Posterior vena cava (tissue), 2 donors: ENCODE measurements at regions not wholly inside any gene's neighbourhood (a gene's known extent, or its start where the extent isn't known, plus 50 kb on each side); places are given as distances from the start of the nearest gene placed in this dataset.

Experiments used
- DNase-seq: peaks from one replicate; pipeline ENCODE4 v3.0.0-alpha.2; 2020; ENCODE audit warnings: low spot score
- intact Hi-C, 2 donors: fragments of 100-400 bp; cut with DNase I; formaldehyde crosslinking; loops; one replicate each; pipeline versions ENCODE4 v1.14.1 to v1.14.2; 2022 to 2023
- donor health status: DM: yes; HTN: yes; CAD: no.
- donor health status: DM: yes; HTN: yes; CAD: no.

DNA sequence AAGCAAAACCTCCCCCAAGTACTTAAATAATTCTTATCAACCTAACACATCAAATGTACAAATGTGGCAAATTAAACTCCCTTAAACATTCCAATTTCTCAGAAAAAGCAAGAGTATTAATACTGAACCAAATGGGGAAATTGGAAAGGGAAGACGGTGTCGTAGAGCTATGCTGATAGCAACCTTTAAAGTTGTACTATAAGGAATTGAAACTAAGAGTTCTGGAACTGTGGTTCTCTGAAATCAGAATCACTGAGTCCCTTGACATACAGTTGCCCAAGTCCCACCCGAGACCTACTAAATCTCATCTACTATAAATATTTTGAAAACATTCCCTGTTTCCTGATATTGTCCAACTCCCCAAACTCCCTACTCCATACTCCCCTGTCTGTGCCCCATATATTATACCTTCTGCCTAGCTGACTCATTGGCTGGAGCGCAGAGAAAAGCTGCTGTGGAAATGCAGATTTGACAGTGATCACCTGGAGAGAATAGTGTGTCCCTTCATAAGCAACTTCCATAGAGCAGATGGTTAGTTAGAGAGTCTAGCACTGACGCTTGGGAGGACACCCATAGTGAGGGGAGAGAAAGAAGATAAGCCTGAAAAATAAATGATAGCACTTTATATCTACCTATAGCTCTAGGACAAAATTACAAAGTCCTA is 51.4 kb upstream of the ITM2B start:
- no peak for DNase-seq
- intact Hi-C loops, result no loop called here

DNA sequence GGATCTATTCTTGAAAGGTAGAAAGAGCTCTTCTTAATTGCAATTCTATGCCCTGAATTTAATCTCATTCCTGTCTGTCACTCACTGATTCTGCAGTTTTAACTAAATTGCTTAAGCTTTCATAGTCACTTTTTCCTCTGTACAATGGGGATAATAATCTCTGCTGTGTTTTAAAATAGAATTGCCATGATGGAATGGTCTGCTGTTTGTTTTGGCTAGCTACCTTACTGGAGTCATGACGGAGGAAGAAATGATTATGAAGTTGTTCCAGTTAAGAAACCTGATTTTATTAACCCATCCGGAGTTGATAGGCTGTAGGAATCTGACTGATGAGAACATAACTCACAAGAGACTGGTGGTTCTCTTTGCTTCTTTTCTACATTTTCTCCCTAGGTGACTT is 54.9 kb upstream of the ITM2B start:
- no peak for DNase-seq
- intact Hi-C loops, result no loop called here

DNA sequence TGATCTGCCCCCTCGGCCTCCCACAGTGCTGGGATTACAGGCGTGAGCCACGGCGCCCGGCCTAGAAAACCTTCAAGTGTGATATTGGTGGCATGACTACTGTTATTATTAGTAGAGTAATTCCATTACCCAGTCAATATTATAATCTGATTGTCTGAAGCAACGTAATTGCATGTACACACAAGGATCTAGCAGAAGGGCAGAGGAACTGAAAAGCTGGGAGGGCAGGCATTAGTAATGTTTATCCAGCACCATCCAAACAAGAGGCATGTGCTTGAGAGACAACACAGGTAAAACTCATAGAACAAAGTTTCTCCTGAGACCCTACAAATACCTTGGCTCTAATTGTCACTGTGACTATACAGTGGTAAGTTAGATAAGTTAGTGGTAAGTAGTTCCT is 56.2 kb upstream of the ITM2B start:
- intact Hi-C loops, result no loop called here
- DNase-seq, result no peak

DNA sequence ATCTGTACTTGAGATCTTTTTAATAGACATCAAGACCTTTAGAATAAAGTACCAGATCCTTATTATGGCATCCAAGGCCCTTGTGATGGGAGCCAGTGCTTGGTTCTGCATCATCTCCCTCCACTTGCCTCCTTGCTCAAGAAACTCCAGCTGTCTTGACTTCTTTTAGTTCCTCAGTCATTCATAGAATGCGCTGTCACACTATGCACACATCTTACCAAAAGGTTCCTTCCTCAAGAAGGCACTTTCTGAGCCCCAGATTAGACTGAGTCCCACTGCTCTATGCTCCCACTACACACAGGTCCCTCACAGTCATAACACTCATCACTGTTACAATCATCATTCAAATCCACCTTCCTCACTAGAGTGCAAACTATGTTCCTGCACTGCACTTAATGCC is 57.8 kb upstream of the ITM2B start:
- intact Hi-C loops, result no loop called here
- no peak for DNase-seq

DNA sequence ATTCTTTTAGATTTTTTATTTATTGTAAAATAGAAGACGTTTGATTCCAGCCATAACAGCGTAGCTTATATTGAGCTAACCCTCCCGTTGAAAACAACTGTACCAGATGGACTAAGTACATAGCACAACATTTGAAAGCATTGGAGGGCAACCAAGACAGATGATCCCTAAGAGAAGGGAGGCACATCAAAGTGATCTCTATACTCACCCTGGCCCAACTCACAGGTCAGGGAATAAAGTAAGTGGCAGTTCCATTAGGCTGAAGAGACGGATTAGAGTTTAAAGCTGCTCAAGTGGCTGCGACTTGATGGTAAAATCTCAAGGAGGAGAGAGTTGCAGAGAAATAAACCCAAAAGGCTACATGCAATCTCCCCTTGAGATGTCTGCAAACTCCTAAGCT is 65.1 kb upstream of the ITM2B start:
- intact Hi-C loops, result no loop called here
- DNase-seq, result no peak

DNA sequence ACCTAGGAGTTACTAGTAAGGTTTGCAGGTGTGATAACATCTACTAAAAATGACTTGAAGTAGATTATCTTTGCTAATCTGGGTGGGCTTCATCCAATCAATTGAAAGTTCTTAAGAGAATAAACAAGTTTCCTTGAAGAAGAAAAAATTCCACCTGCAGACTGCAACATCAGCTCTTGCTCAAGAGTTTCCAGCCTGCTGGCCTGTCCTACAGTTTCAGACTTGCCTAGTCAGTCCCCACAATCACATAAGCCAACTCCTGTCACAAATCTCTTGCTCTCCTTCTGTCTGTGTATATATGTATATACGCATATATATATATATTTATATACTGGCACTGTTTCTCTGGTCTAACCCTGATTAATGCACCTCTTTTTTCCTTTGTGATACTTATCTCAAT is 67.3 kb upstream of the ITM2B start:
- intact Hi-C loops, result no loop called here
- DNase-seq, result no peak

DNA sequence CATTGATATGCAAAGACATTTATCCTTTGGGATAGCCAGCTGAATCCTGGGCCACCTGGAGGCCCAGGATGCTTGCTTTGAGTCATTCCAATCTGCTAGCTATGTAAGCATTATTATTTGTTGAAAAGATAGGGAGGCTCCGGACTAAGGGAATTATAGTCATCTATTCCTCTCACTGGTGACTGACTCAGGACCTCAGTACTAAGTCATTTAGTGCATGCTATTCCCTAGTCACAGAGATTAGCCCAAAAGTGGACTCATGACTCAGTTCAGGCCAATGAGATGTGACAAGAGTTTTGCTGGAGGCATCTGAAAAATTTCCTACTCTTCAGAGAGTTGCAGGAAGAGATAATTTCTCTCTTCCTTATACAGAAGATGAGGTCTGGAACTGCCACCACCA is 67.9 kb upstream of the ITM2B start:
- DNase-seq, result no peak
- intact Hi-C loops, result no loop called here

DNA sequence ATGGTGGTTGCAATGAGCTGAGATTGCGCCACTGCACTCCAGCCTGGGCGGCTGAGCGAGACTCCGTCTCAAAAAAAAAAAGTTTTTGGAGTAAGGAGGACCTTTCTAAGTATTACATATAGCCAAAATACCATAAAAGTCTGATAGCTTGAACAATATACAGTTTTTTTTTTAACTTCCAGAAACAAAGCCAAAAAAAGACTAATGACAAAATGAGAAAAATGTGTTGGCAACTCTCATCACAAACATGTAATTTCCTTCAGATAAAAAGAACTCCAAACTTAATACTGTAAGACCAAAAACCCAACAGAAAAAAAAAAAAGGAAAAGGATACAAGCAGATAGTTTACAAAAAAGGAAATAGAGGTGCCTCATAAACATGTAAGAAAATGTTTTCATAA is 68.2 kb upstream of the MED4 start:
- intact Hi-C loops, result no loop called here
- DNase-seq, result no peak

DNA sequence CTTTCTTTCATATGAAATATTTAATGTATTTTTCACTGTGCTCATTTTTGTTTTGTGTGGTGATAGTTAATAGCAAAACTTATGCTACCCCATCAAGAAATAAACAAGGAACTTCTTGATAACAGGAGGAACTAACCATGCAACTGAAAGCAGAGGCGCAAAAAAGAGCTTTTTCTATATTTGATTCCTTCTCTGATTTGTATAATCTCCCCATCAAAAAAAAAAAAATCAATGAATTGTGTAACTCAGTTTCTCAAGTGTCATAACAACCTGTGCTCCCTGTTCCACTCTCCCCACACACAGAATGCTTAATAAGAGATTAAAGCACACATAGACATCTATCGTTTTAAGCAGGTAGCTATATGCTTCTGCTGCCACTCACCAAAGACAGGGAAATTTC is 67.3 kb upstream of the MED4 start:
- DNase-seq, result no peak
- intact Hi-C loops, result no loop called here

DNA sequence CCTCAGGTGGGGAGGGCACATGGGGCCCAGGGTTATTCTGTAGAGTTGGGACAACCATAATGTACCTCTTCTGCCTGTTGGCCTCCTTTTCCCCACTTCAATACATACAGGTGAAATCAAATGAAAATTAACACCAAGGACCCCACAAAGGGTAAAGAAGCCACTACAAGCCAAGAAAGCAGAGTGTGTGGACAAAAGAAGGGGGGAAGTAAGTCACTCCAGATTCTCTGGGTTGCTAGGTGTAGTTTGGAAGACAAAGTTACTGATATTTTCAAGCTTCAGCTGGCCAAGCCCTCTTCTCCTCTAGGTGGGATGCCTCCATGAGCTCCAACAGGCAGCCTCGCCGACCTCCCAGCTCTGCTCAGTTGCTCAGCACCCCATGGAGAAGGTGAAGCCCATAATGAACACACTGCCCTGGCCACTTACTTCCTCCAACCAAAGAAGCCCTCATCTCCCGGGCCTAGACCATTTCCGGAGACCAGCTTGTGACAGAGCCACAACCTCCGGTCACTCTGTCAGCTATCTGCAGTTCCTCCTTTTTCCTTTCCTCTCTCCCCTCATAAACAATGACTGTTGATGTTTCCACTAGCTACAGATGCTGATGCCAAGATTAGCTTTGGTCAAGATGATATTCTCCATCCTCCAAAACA is 66.8 kb upstream of the MED4 start:
- intact Hi-C loops, result no loop called here
- peak; percentile 84 for DNase-seq

DNA sequence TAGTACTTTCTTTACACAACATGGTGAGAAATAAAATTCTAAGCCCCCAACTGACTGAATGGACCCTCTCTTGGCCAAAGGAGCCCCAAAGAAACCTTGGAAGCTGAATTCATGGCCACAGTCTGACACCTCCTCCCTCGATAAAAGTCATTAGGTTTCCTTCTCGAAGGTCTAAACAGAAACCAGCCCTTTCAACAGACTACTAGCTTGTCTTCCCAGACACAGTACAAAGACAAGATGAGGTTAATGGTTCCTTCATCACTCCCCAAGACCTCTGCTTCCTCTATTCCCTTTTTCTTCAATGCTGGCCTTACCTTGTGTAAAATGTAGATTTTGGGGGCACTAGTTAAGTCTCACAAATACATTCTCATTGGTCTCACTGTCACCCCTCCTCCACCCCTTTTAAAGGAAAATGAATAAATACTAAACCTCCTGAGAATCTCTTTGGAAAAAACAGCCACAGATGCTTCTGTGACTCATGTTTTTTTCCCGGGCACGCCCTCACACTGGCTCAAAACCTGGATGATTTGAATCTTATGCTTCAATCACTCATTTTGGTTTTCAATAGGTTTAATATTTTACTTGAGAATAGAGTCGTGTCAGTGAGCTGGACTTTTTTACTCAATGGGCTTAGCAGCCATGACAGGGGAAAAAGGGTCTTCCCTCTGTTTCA is 65.8 kb upstream of the MED4 start:
- intact Hi-C loops, result no loop called here
- no peak for DNase-seq

DNA sequence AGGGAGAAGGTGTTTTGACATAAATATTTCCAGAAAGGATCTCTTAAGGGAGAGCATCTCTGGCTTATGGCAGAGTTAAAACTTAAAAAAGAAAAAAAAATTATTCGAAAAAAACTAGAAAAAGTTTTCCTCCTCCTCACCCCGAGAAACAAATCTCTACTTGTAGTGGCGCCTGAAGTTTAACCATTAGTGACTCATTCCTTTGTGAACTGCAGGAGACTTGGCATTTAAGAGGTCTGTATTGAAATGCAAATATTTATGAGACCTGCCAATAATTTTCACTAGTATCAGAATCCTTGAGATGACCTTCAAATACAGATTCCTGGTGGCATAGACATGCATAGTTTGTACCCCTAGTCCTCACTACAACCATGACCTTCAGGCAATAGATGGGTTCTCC is 64.9 kb upstream of the MED4 start:
- no peak for DNase-seq
- intact Hi-C loops, result no loop called here

DNA sequence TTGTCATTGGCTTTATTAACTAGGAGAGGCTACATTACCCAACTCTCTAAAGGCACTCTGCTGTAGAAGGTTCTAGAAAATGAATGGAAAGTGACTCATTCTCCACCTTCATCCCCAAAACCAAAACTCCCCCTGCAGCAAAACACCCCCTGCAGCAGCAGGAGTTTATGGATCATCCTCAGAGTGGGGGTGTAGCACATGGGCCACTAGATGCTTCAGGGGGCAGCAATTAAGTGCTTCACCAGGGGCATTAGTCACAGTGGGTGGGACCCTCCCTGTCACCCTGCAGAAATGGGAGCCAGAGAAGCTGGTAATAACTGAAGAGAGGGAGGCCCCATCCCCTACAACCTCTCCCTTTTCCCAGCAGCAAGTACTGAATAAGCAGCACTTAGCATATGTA is 64.5 kb upstream of the MED4 start:
- no peak for DNase-seq
- intact Hi-C loops, result no loop called here

DNA sequence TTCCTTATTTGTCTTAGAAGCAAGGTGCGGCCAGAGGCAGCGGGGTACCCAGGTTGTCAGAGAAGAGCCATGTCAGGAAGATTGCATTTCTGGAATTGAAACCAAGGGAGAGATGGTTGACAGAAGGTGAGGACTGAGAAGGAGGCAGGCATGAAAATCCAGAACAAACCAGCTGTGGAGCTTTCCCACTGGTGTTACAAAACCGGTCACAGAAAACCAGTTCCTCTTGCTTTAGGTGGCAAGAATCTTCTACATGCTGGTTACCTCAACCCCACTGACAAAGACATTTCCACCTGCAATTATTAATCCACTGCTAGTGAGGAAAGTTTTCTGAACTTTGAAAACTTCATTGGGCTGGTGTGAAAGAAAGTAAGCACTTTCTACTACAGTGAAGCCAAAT is 64.0 kb upstream of the MED4 start:
- no peak for DNase-seq
- intact Hi-C loops, result no loop called here

DNA sequence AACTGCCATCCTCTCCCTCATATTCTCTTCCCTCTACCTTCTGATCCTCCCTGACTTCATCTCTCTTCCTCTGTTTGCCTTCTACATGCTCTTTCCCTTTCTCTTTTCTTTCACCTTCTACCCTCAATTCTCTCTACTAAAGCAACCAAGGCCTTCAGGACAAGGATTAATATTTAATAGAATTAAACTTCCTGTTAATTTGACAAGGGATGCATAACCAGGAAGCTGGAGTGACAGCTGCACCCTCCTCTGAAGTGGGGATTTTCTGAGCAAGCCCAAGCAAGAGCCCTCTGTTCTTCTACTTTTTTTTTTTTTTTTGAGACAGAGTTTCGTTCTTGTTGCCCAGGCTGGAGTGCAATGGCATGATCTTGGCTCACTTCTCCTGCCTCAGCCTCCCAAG is 63.4 kb upstream of the MED4 start:
- intact Hi-C loops, result no loop called here

DNA sequence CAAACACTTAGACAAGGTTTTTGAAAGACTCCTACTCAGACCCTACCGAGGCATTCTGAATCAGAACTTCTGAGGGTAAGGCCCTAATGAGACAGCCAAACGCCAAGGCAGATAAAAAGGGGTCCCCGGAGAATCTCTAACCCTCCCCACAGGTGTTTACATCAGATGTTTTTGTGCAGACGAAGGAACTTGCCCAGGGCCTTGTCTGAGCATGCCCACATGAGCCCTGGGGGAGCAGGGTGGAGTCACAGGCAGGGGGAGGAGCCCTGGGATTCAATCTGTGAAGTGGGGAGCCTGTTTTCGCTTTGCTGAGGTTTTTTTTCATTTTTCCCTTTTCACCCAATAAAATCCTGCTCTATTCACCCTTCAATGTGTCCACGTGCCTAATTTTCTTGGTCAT is 61.6 kb upstream of the MED4 start:
- intact Hi-C loops, result no loop called here
- no peak for DNase-seq

More for the DNA sequence above, 63.4 kb upstream of the MED4 start:
- DNase-seq, result no peak

DNA sequence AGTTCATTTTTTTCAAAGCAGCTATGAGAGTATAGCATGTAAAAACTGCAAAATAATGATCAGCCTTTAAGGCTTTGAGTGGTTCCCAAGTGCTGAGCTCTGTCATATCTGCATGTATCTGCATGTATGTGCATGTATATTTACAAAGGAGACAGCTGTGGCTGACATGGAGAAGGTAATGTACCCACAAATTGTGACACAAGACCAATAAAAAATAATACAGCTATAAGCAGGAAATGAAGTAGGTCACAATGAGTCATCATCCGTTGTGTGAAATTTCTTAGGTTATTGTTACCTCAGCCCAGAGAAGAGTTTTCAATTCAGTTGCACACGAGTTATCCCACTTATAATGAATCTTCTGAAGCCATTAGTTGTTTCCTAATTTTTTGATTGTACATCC is 60.9 kb upstream of the MED4 start:
- intact Hi-C loops, result no loop called here
- no peak for DNase-seq

DNA sequence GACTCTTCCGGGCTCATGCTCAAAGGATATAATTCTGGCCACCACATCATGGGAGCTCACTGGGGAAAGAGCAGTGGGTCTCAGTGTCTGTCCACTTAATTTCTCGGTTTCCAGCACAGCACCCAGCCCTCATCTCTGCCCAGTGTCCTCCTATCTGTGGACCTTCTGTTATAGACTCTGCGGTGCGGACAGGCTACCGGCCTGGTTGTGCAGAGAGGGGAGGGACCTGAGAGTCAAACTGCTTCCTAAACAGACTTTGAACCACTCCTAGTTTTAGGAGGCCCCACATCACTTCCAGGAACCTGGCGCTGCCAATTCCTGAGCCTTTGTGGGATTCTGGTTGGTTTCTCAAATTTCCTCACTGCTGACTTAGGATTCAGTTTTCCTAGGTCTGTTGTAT is 59.8 kb upstream of the MED4 start:
- DNase-seq, result no peak
- intact Hi-C loops, result no loop called here

DNA sequence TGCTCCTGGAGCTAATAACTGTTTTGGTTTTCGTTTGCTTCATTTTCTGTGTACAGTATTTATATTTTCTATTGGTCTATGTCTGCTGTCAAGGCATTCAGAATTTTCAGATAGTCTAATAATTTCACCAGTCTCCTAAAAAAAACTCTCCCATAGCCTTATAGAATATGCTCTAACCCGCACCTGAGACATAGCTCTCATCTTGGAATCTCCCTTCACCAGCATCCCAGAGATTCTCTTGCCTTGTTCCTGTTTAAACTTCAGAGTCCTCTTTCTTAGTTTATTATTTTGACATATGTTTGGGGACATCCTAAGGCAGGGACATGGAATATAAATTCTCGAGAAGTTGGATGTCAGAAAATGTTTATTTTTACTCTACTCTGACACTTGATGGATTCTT is 58.3 kb upstream of the MED4 start:
- intact Hi-C loops, result no loop called here
- no peak for DNase-seq

DNA sequence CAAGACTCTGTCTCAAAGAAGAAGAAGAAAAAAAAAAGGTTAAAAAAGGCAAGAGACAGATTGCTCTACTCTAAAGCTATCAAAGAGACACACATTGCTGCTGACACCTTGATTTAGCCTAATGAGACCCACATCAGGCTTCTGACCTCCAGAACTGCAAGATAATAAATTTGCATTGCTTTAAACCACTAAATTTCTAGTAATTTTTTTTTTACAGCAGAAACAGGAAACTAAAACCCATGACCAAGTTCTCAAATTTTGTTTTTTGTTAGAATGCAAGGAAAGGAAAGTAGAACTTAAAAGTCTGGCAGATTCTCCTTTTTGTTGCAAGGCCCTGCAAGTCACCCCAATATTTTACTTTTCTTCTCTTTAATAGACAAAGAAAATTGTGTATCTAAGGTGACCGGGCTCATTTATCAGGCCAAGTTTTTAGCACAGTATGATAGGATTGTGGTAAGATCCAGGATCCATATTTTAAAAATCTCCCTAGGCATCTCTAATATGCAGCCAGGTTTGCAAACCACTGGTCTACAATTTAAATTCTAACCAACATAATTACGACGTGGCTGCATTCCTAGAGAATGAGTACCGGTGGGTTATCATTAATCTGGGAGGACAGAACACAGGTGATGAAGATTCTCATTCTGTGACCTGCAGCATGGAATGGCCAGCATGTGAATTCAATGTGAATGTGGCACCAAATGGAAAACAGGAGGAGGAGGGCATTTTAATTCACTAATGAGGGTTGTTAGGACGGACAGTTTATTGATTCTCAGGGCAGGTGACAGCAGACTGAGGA is 56.7 kb upstream of the MED4 start:
- DNase-seq, result no peak
- intact Hi-C loops, result no loop called here
